Keratinocyte (primary cell): ENCODE measurements at regions not wholly inside any gene's neighbourhood (a gene's known extent, or its start where the extent isn't known, plus 50 kb on each side); places are given as distances from the start of the nearest gene placed in this dataset.

ENCODE experiments used
- DNase-seq: peaks from one replicate; pipeline ENCODE4 v3.0.0-alpha.2; 2011; ENCODE audit warnings: low read depth, missing footprints, low spot score
- FAIRE-seq: peaks from 2 replicates; lab custom pipeline; 2011; peaks lifted over from hg19 to GRCh38; lab: Jason Lieb, UNC
- H2AFZ ChIP-seq: 2 replicates; pipeline ENCODE4 v1.6.0; 2012; ENCODE audit warnings: low read length, control low read depth, inconsistent platforms; ENCODE audit not compliant: control insufficient read depth
- H3K27ac ChIP-seq: 2 replicates; pipeline ENCODE4 v1.5.1; 2011; ENCODE audit warnings: low read length; ENCODE audit not compliant: control insufficient read depth, insufficient read depth
- H3K27me3 ChIP-seq: 3 replicates; pipeline ENCODE4 v1.6.0; 2011; ENCODE audit warnings: low read length; ENCODE audit not compliant: control insufficient read depth, insufficient read depth; ENCODE audit errors: extremely low read depth
- H3K36me3 ChIP-seq, 2 experiments: 2 replicates in 1 of 2; 3 replicates in 1 of 2; pipeline ENCODE4 v1.5.1; 2011; ENCODE audit warnings: low read length in 2 of 2, mild to moderate bottlenecking in 1 of 2; ENCODE audit not compliant: control insufficient read depth in 2 of 2, insufficient read depth in 2 of 2; ENCODE audit errors: extremely low read depth in 1 of 2
- H3K4me1 ChIP-seq: 3 replicates; pipeline ENCODE4 v1.5.1; 2011; ENCODE audit warnings: low read length; ENCODE audit not compliant: control insufficient read depth, insufficient read depth; ENCODE audit errors: extremely low read depth
- H3K4me2 ChIP-seq: 3 replicates; pipeline ENCODE4 v1.6.0; 2011; ENCODE audit warnings: low read depth, low read length; ENCODE audit not compliant: control insufficient read depth, insufficient read depth; ENCODE audit errors: extremely low read depth
- H3K4me3 ChIP-seq, 3 experiments: fragments of 200-600 bp in 1 of 3; sonication (generic) in 1 of 3; 2 replicates in 2 of 3; 3 replicates in 1 of 3; pipeline ENCODE4 v1.5.1; 2011 to 2016; ENCODE audit warnings: low read length in 3 of 3, mild to moderate bottlenecking in 3 of 3, control low read depth in 2 of 3, inconsistent platforms in 1 of 3, low read depth in 1 of 3, mixed read lengths in 1 of 3, mixed run types in 1 of 3, moderate library complexity in 1 of 3; ENCODE audit not compliant: control insufficient read depth in 2 of 3, insufficient read depth in 2 of 3; ENCODE audit errors: extremely low read depth in 1 of 3
- H3K79me2 ChIP-seq: 2 replicates; pipeline ENCODE4 v1.6.0; 2012; ENCODE audit warnings: low read length; ENCODE audit not compliant: control insufficient read depth, insufficient read depth
- H3K9ac ChIP-seq: 3 replicates; pipeline ENCODE4 v1.6.0; 2011; ENCODE audit warnings: low read length; ENCODE audit not compliant: control insufficient read depth, insufficient read depth; ENCODE audit errors: extremely low read depth
- H3K9me1 ChIP-seq: 3 replicates; pipeline ENCODE4 v1.6.0; 2011; ENCODE audit warnings: low read length; ENCODE audit not compliant: control insufficient read depth, insufficient read depth; ENCODE audit errors: extremely low read depth
- H3K9me3 ChIP-seq: 2 replicates; pipeline ENCODE4 v1.5.1; 2012; ENCODE audit warnings: low read depth, low read length; ENCODE audit not compliant: control insufficient read depth
- H4K20me1 ChIP-seq: 3 replicates; pipeline ENCODE4 v1.6.0; 2011; ENCODE audit warnings: low read length; ENCODE audit not compliant: control insufficient read depth, insufficient read depth; ENCODE audit errors: extremely low read depth
- CTCF ChIP-seq, 3 experiments: IDR thresholded peaks in 1 of 3; conservative IDR thresholded peaks in 1 of 3; optimal IDR thresholded peaks in 1 of 3; 2 replicates in 2 of 3; 3 replicates in 1 of 3; pipeline versions ENCODE3 to v1.5.1; 2011; ENCODE audit warnings: low read length in 3 of 3, mild to moderate bottlenecking in 3 of 3, moderate library complexity in 2 of 3, control low read depth in 1 of 3, inconsistent platforms in 1 of 3; ENCODE audit not compliant: insufficient read depth in 2 of 3; ENCODE audit errors: extremely low read depth in 1 of 3
- EZH2 ChIP-seq: IDR thresholded peaks from one replicate; pipeline ENCODE4 v1.6.1; 2012; ENCODE audit warnings: inconsistent platforms, mild to moderate bottlenecking, low read length, moderate library complexity
- dilution Hi-C: fragments of 300-500 bp; cut with MboI; formaldehyde crosslinking; loops from one replicate; pipeline ENCODE4 v1.7.0; 2020; ENCODE audit warnings: low sequenced_read_pairs; ENCODE audit not compliant: extremely low pct_ligation_motif_present

- no peak overlapping the region for H3K9ac ChIP-seq
- H3K79me2 ChIP-seq = no peaks in the 10 kb centered on the region
- peaks cover 27% of the 10 kb centered on the region for H3K27me3 ChIP-seq
- no peak overlapping the region for H2AFZ ChIP-seq
- no peak overlapping the region for H3K27ac ChIP-seq
- FAIRE-seq (no peak), DNase-seq (no peak)
- no peaks in the 10 kb centered on the region for H3K4me1 ChIP-seq
- H3K9me3 ChIP-seq = no peaks in the 10 kb centered on the region
- H3K9me1 ChIP-seq = no peaks in the 10 kb centered on the region
- no peaks in the 10 kb centered on the region for H3K36me3 ChIP-seq
- H3K4me3 ChIP-seq = no peak overlapping the region
- H3K4me2 ChIP-seq = no peak overlapping the region
- TF ChIP-seq EZH2 = no peak
- no peak for TF ChIP-seq CTCF (optimal IDR thresholded peaks at IDR 0.05 in 1 of 3, IDR thresholded peaks at IDR 0.05 in 1 of 3, conservative IDR thresholded peaks at IDR 0.05 in 1 of 3; ENCODE audit: extremely low read depth in 1 of 3, insufficient read depth in 2 of 3, low read length in 3 of 3)
- dilution Hi-C loops = no loop called here
- H4K20me1 ChIP-seq = no peaks in the 10 kb centered on the region
Observed at GRCh38 chr15:70451821-70452653, 311.3 kb downstream of the UACA start.

- H3K79me2 ChIP-seq = no peaks in the 10 kb centered on the region
- H3K9me1 ChIP-seq = no peaks in the 10 kb centered on the region
- H3K27me3 ChIP-seq = peaks cover 36% of the 10 kb centered on the region
- H3K27ac ChIP-seq = no peak overlapping the region
- no peak for FAIRE-seq
- H2AFZ ChIP-seq = no peak overlapping the region
- no peak overlapping the region for H3K9ac ChIP-seq
- DNase-seq = no peak
- no peak overlapping the region for H3K4me3 ChIP-seq
- TF ChIP-seq CTCF (optimal IDR thresholded peaks at IDR 0.05 in 1 of 3, IDR thresholded peaks at IDR 0.05 in 1 of 3, conservative IDR thresholded peaks at IDR 0.05 in 1 of 3; ENCODE audit: extremely low read depth in 1 of 3, insufficient read depth in 2 of 3, low read length in 3 of 3) (no peak), EZH2 (no peak)
- H4K20me1 ChIP-seq = no peaks in the 10 kb centered on the region
- H3K36me3 ChIP-seq = no peaks in the 10 kb centered on the region
- H3K4me1 ChIP-seq = no peaks in the 10 kb centered on the region
- H3K9me3 ChIP-seq = no peaks in the 10 kb centered on the region
- dilution Hi-C loops = no loop called here
- no peak overlapping the region for H3K4me2 ChIP-seq
Observed at GRCh38 chr15:70450142-70450443, 313.3 kb downstream of the UACA start.
